HG03196 (cell line): ENCODE measurements at regions not wholly inside any gene's neighbourhood (a gene's known extent, or its start where the extent isn't known, plus 50 kb on each side); places are given as distances from the start of the nearest gene placed in this dataset.

Experiments used
- ATAC-seq: cut with Tn5 transposase; IDR thresholded peaks from one replicate; pipeline ENCODE4 v1.9.1; 2021; ENCODE audit not compliant: unreplicated experiment

- no peak for ATAC-seq
Measured at GRCh38 chr22:46064966-46065666, 85.2 kb upstream of the PPARA start.

- ATAC-seq: no peak
Measured at GRCh38 chr22:46065691-46066454, 84.5 kb upstream of the PPARA start.

- ATAC-seq: no peak
Measured at GRCh38 chr22:46066691-46067090, 83.6 kb upstream of the PPARA start.

GRCh38 chr22:46067159-46068111 is 82.9 kb upstream of the PPARA start:
- no peak for ATAC-seq

- no peak for ATAC-seq
Measured at GRCh38 chr22:46068181-46068592, 82.1 kb upstream of the PPARA start.

- ATAC-seq: no peak
Measured at GRCh38 chr22:46068593-46069491, 81.5 kb upstream of the PPARA start.

- ATAC-seq: no peak
Measured at GRCh38 chr22:46069521-46070214, 80.7 kb upstream of the PPARA start.

GRCh38 chr22:46070215-46070802 is 80.0 kb upstream of the PPARA start:
- no peak for ATAC-seq

GRCh38 chr22:46070803-46071450 is 79.4 kb upstream of the PPARA start:
- no peak for ATAC-seq

- ATAC-seq: no peak
Measured at GRCh38 chr22:46071451-46072109, 78.7 kb upstream of the PPARA start.

GRCh38 chr22:46072110-46072881 is 78.0 kb upstream of the PPARA start:
- ATAC-seq: no peak

- no peak for ATAC-seq
Measured at GRCh38 chr22:46072981-46073682, 77.2 kb upstream of the PPARA start.

GRCh38 chr22:46073683-46074504 is 76.4 kb upstream of the PPARA start:
- ATAC-seq: no peak

- no peak for ATAC-seq
Measured at GRCh38 chr22:46074771-46075551, 75.4 kb upstream of the PPARA start.

- ATAC-seq: no peak
Measured at GRCh38 chr22:46075764-46076531, 74.4 kb upstream of the PPARA start.
